Thoracic aorta (tissue), 2 donors: ENCODE measurements at regions not wholly inside any gene's neighbourhood (a gene's known extent, or its start where the extent isn't known, plus 50 kb on each side); places are given as distances from the start of the nearest gene placed in this dataset.
"Not testable (repeated sequence)": the region's sequence is repeated elsewhere in the genome, so short reads cannot be mapped to it uniquely, and the experiment has no call there.

Source experiments
- ATAC-seq: fragments of 150-250 bp; one replicate; pipeline ENCODE4 v1.8.0; 2017; ENCODE audit warnings: low read depth; ENCODE audit not compliant: insufficient number of reproducible peaks, low FRiP score
- DNase-seq: peaks from one replicate; pipeline ENCODE4 v3.0.0-alpha.2; 2020; ENCODE audit warnings: low spot score
- H3K27ac ChIP-seq, 2 donors: fragments of 200-600 bp; sonication (generic); 1 replicate in 1 of 2; 2 replicates in 1 of 2; pipeline ENCODE4 v1.5.1; 2016; ENCODE audit warnings: mild to moderate bottlenecking in 2 of 2, moderate library complexity in 2 of 2
- H3K27me3 ChIP-seq: fragments of 200-600 bp; sonication (generic); replicated peaks from 2 replicates; pipeline ENCODE4 v1.6.0; 2016; ENCODE audit warnings: mild to moderate bottlenecking; ENCODE audit not compliant: insufficient read depth
- H3K36me3 ChIP-seq: fragments of 200-600 bp; sonication (generic); one replicate; pipeline ENCODE4 v1.5.1; 2016
- H3K4me1 ChIP-seq, 2 donors: fragments of 200-600 bp; sonication (generic); 1 replicate in 1 of 2; 2 replicates in 1 of 2; pipeline versions ENCODE4 v1.5.1 to v1.6.0; 2016; ENCODE audit warnings: low read depth in 2 of 2, mild to moderate bottlenecking in 1 of 2; ENCODE audit not compliant: control insufficient read depth in 1 of 2
- H3K4me3 ChIP-seq: fragments of 200-600 bp; sonication (generic); 2 replicates; pipeline ENCODE4 v1.5.1; 2016; ENCODE audit warnings: mild to moderate bottlenecking
- H3K9me3 ChIP-seq: fragments of 200-600 bp; sonication (generic); 2 replicates; pipeline ENCODE4 v1.5.1; 2016
- CTCF ChIP-seq: fragments of 200-600 bp; sonication (generic); IDR thresholded peaks from one replicate; pipeline ENCODE4 v1.5.1; 2019; ENCODE audit warnings: antibody characterized with exemption

GRCh38 chr5:143594902-143595818, 191.7 kb upstream of the NR3C1 start:
- no peak for DNase-seq
- no peak overlapping the region for H3K4me3 ChIP-seq
- H3K4me1 ChIP-seq, result no peaks in the 10 kb centered on the region
- H3K9me3 ChIP-seq, result no peaks in the 10 kb centered on the region
- H3K27ac ChIP-seq, result no peak overlapping the region
- ATAC-seq, result no peak
- no peaks in the 10 kb centered on the region for H3K27me3 ChIP-seq
- no peaks in the 10 kb centered on the region for H3K36me3 ChIP-seq
- TF ChIP-seq CTCF, result no peak

- Histone ChIP-seq H3K4me1 (no peaks in the 10 kb centered on the region), H3K4me3 (no peak overlapping the region), H3K9me3 (no peaks in the 10 kb centered on the region), H3K36me3 (no peaks in the 10 kb centered on the region), H3K27ac (no peak overlapping the region), H3K27me3 (no peaks in the 10 kb centered on the region)
- ATAC-seq, result no peak
- TF ChIP-seq CTCF, result no peak
- DNase-seq, result no peak
These were observed 190.2 kb upstream of the NR3C1 start for GRCh38 chr5:143593723-143594122.

GRCh38 chr5:143592648-143593047, 189.2 kb upstream of the NR3C1 start:
- TF ChIP-seq CTCF, result no peak
- no peaks in the 10 kb centered on the region for H3K27me3 ChIP-seq
- no peaks in the 10 kb centered on the region for H3K9me3 ChIP-seq
- no peaks in the 10 kb centered on the region for H3K36me3 ChIP-seq
- ATAC-seq (no peak), DNase-seq (no peak)
- peaks cover 0 to 7% of the 10 kb centered on the region in 2 donors for H3K4me1 ChIP-seq
- no peak overlapping the region for H3K4me3 ChIP-seq
- H3K27ac ChIP-seq, result no peak overlapping the region

- no peak overlapping the region for H3K4me3 ChIP-seq
- TF ChIP-seq CTCF, result no peak
- no peaks in the 10 kb centered on the region for H3K36me3 ChIP-seq
- no peak for ATAC-seq
- no peak for DNase-seq
- no peaks in the 10 kb centered on the region for H3K9me3 ChIP-seq
- H3K4me1 ChIP-seq, result peaks cover 4 to 22% of the 10 kb centered on the region in 2 donors
- no peaks in the 10 kb centered on the region for H3K27me3 ChIP-seq
- no peak overlapping the region for H3K27ac ChIP-seq
These were observed 185.6 kb upstream of the NR3C1 start for GRCh38 chr5:143588933-143589662.

GRCh38 chr5:143588121-143588520, 184.6 kb upstream of the NR3C1 start:
- not testable (repeated sequence) for H3K27me3 ChIP-seq, H3K36me3 ChIP-seq, H3K9me3 ChIP-seq, H3K4me3 ChIP-seq, ATAC-seq, H3K27ac ChIP-seq, DNase-seq
- peaks cover 4 to 22% of the 10 kb centered on the region in 2 donors for H3K4me1 ChIP-seq
